ENCODE measurements at regions not wholly inside any gene's neighbourhood (a gene's known extent, or its start where the extent isn't known, plus 50 kb on each side); places are given as distances from the start of the nearest gene placed in this dataset.
"Not testable (repeated sequence)": the region's sequence is repeated elsewhere in the genome, so short reads cannot be mapped to it uniquely, and the experiment has no call there.

GRCh38 chr2:4139316-4139715 is 435.9 kb downstream of the DCDC2C start:
- no peak for DNase-seq (ENCODE audit: low spot score)

- DNase-seq (ENCODE audit: low spot score), result no peak
Observed at GRCh38 chr2:4139731-4140130, 436.4 kb downstream of the DCDC2C start.

DNA sequence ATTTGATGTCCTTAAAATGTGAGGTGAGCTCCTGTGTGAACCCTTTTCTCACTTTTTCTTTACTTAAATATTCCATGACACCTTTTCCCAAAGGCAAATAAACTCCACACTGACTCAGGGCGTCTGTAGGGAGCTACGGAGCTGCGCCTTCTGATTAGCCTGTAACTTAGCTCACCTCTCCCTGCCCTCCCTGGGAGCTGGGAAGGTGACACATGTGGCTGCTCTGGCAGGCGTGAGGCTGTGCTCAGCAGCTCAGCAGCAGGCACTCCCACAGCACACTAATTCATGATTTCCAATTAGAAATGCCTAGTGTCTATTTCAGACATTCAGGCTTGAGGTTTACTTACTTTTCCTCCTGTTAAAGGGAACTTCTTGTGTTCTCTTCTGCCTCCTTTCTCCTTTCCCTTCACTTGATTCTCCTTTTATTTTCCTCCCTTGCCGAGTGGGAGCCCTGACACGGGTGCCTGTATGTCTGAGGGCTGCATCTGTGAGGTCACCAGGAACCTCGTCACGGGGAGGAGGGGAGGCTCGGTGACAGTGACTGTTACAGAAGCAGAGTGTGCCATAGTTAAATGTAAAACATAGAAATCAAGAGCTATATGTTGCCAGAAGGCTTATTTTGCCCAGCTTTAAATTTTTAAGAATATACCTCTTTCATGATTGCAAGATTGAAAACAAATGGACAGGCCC is 437.1 kb downstream of the DCDC2C start:
- no peak for DNase-seq (ENCODE audit: low spot score)

DNA sequence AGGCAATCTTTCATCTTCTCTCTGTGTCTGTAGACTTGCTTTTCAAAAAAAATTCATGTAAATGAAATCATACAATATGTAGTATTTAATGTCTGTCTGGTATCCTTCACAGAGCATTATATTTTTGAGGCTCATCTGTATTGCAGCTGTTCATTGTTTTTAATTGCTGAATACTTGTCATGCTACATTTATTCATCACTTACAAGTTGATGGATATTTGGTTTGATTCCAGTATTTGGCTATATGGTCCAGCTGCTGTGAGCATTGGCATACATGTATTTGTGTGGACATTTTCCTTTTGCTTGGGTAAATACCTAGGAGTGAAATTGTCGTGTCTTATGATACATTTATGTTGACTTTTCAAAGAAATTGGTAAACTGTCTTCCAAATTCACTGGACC is 441.4 kb downstream of the DCDC2C start:
- DNase-seq (ENCODE audit: low spot score), result no peak

GRCh38 chr2:4151521-4151920 is 448.1 kb downstream of the DCDC2C start:
- no peak for DNase-seq (ENCODE audit: low spot score)

DNA sequence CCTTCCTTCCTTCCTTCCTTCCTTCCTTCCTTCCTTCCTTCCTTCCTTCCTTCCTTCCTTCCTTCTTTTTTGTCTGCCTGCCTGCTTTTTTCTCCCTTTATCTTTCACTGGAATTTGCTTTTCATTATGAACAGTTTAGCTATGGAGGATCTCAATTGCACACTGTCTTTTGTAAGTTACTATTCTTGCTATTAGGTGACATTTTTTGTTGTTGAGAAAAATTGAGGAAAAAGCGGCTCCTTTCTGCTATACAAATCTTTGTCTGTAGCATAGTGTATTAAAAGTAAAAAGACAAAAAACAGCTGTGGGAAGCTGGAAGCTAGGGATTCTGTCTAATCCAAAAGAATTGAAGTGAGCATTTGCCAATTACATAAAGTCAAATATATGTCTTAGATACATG is 448.7 kb downstream of the DCDC2C start:
- no peak for DNase-seq (ENCODE audit: low spot score)

DNA sequence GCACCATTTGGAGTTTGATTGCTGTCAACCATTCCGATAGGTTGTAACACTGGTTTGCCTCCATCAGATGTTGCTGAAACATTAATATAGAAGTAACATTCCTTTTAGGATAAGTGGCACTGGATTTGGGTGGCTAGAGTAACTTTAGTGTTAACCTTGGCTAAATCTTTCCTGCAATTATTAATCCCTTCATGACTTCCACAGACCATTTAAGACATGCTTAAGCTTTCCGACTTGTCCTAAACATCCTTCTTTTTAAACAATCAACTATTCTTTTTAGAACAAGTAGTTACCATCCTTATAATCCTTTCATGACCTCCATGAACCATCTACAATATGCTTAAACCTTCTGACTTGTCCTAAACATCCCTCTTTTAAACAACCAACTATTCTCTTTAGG is 465.5 kb downstream of the DCDC2C start:
- no peak for DNase-seq (ENCODE audit: low spot score)

DNA sequence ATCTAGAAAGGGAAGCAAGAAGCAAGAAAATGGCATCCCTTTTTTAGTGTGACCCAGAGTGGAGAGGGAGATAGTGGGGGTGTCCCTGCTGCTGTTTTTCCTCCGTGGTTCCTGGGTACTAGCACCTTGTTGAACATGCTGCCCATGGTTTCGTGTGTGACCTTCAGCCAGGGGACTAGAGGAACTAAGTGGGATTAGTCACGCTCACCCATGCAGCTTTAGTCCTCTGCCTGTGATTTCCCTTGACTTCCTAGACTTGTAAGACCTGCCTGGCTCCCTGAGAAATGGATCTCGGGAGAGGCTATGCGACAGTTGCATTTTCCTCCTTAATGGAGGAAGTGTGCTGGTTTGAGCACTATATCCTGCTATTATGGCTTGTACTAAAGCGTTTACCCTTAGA is 471.4 kb downstream of the DCDC2C start:
- no peak for DNase-seq (ENCODE audit: low spot score)

DNA sequence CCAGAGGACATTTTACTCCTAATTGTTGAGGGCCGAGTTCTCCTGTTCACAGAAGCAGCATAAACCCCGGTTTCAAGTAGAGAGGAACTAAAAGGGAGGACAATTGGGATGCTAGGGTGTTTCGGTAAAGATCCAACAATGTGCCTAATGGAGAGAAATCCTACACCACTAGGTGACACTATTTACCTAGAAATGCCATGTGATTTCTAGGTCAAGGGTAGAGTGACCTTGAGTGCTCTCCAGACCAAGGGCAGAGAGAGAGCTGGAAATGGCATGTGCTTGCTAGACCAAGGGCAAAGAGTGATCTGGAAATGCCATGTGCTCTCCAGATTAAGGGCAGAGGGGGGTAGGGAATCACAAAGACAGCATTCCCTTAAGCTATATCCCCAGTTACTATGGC is 472.0 kb downstream of the DCDC2C start:
- DNase-seq (ENCODE audit: low spot score), result no peak

- DNase-seq (ENCODE audit: low spot score), result no peak
Observed at GRCh38 chr2:4180631-4181030, 477.3 kb downstream of the DCDC2C start.

GRCh38 chr2:4181062-4181461 is 477.7 kb downstream of the DCDC2C start:
- DNase-seq (ENCODE audit: low spot score), result no peak

- no peak for DNase-seq (ENCODE audit: low spot score)
Observed at GRCh38 chr2:4188561-4188960, 485.2 kb downstream of the DCDC2C start.

DNA sequence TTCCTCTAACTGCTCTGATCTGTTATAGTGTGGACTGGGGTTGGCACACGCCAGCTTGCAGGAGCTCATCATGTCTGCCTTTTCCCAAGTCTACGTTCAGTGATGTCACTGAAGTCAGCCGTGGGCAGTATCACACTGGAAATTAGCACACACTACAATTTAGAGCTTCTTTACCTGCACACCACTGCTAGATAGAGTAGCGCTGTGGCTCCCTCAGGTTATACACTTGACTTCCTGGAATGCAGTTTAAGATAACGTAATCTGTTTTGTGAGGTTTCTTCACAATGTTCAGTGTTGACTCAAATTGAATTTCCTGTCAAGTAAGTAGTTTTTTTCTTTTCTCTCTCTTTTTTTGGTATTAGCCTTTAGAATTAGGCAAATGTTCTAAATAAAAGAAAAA is 487.2 kb downstream of the DCDC2C start:
- DNase-seq (ENCODE audit: low spot score), result no peak

DNA sequence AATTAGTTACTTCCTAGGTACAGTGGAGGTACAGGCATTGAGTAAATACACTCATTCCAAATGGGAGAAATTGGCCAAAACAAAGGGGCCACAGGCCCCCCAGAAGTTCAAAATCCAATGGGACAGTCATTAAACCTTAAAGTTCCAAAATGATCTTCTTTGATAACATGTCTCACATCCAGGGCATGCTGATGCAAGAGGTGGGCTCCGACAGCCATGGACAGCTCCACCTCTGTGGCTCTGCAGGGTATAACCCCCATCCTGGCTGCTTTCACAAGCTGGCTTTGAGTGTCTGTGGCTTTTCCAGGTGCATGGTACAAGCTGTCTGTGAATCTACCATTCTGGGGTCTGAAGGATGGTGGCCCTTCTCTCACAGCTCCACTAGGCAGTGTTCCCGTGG is 488.7 kb downstream of the DCDC2C start:
- no peak for DNase-seq (ENCODE audit: low spot score)

- DNase-seq (ENCODE audit: low spot score), result no peak
Observed at GRCh38 chr2:4214444-4215205, 511.2 kb downstream of the DCDC2C start.

- no peak for DNase-seq (ENCODE audit: low spot score)
Observed at GRCh38 chr2:4217737-4218136, 514.4 kb downstream of the DCDC2C start.

GRCh38 chr2:4219101-4219500 is 515.7 kb downstream of the DCDC2C start:
- DNase-seq (ENCODE audit: low spot score), result no peak

- DNase-seq (ENCODE audit: low spot score), result no peak
Observed at GRCh38 chr2:4219571-4219970, 516.2 kb downstream of the DCDC2C start.

DNA sequence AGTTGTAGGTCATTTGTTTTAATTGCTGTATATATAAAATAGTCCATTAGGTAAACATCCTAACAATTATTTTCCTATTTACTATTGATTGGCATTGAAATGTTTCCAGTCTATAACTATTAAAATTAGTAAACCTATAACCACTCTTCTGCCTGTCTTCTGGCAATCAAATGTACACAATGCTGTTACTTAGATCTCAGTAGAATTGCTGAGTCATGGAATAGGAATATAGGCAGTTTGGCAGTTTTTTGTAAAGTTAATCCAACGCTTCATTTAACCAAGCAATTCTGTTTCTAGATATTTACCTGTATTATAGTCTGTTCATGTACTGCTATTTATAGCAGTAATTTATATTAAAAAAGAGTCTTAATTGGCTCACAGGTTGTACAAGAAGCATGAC is 518.1 kb downstream of the DCDC2C start:
- no peak for DNase-seq (ENCODE audit: low spot score)

DNA sequence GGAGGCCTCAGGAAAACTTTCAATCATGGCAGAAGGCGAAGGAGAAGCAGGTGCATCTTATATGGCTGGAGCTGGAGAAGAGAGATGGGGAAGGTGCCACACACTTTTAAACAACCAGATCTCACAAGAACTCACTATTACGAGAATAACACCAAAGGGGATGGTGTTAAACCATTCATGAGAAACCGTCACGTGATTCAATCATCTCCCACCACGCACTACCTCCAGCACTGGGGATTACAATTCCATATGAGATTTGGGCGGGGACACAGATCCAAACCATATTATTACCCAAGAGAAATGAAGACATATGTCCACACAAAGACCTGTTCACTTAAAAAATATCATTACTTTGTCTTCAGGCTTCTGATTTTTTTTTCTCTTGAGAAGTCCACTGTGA is 518.5 kb downstream of the DCDC2C start:
- no peak for DNase-seq (ENCODE audit: low spot score)

DNA sequence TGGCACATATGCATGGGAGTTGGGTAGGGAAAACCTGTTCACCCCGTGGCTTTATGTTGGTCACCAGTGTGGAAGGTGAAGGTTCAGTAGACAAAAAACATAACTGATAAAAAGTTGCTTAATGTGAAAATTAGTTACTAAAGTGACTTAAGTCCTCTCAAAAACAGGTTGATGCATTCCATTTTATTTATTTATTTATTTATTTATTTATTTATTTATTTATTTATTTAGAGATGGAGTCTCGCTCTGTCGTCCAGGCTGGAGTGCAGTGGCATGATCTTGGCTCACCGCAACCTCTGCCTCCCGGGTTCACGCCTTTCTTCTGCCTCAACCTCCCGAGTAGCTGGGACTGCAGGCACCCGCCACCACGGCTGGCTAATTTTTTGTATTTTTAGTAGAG is 541.0 kb downstream of the DCDC2C start:
- DNase-seq (ENCODE audit: low spot score), result not testable (repeated sequence)

DNA sequence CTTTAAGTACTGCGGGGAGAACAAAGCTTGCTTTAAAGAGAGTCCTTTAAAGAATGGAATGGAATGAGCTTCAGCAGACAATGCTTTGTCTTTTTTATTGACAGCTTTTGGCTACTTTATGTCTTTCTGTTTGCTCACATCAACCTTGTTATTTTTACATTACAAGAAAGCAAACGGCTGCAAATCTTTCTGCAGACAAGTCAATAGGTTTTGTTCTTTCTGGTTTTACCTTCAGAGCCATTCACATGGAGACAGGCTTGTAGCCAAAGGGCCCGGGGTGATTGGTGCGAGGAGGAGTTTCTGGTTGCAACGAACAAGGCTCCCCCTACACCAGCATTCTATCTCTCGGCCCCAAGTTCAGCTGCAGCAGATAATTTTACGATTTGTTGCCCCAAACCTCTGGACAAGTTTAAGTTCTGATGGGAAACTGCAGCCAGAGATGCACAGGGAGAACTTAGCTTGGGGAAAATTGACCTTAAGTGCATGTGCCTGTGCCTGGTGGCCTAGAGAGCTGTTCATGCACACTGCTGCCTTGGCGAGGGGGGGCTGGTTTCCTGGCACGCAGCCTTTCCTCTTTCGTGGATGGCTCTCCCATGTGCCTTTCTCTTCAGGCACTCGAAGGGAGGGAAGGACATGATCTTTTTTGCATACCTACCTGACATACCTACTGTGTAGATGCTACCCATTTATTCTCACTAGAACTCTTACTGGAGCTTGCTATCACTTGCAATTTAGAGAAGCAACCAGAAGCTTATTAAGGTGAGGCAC is 543.2 kb downstream of the DCDC2C start:
- no peak for DNase-seq (ENCODE audit: low spot score)

DNA sequence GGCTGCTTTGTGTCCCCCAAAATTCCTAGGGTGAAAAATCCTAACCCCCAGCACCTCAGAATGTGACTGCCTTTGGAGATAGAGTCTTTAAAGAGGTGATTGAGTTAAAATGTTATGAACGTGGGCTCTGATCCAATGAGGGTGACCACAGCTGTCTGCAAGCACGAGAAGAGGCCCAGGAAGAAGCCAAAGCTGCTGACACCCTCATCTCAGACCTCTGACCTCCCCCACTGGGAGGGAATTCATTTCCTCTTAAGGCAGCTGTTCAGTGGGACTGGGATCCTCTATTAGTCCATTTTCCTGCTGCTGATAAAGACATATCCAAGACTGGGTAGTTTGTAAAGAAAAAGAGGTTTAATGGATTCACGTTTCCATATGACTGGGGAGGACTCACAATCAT is 544.4 kb downstream of the DCDC2C start:
- DNase-seq (ENCODE audit: low spot score), result no peak
